Pancreas (tissue), 10 donors: ENCODE measurements at regions not wholly inside any gene's neighbourhood (a gene's known extent, or its start where the extent isn't known, plus 50 kb on each side); places are given as distances from the start of the nearest gene placed in this dataset.

Experiments
- ATAC-seq, 4 donors: fragments of 200-7000 bp; cut with Tn5 transposase; one replicate each; pipeline versions ENCODE4 v1.8.0 to v1.9.1; 2020; ENCODE audit warnings: mild to moderate bottlenecking in 4 of 4, moderate library complexity in 4 of 4
- DNase-seq, 6 donors: peaks; one replicate each; pipeline ENCODE4 v3.0.0-alpha.2; 2020
- FAIRE-seq: peaks from 2 replicates; lab custom pipeline; 2012; peaks lifted over from hg19 to GRCh38; lab: Jason Lieb, UNC
- H3K27ac ChIP-seq, 4 donors: fragments of 200-600 bp; sonication (generic); 1 replicate in 3 of 4; 2 replicates in 1 of 4; pipeline versions ENCODE4 v1.5.0 to v1.8.0; 2020
- H3K27me3 ChIP-seq, 4 donors: fragments of 200-600 bp; one replicate each; pipeline ENCODE4 v1.8.0; 2021
- H3K36me3 ChIP-seq, 3 donors: fragments of 200-600 bp; sonication (generic) in 1 of 3; one replicate each; pipeline versions ENCODE4 v1.5.0 to v1.8.0; 2020 to 2021
- H3K4me1 ChIP-seq, 3 donors: fragments of 200-600 bp; one replicate each; pipeline ENCODE4 v1.8.0; 2021
- H3K4me3 ChIP-seq, 4 donors: fragments of 200-600 bp; sonication (generic) in 2 of 4; one replicate each; pipeline versions ENCODE4 v1.5.0 to v1.8.0; 2020 to 2021
- H3K9me3 ChIP-seq, 4 donors: fragments of 200-600 bp; one replicate each; pipeline ENCODE4 v1.8.0; 2021
- CTCF ChIP-seq, 4 donors: fragments of 200-600 bp; sonication (generic) in 3 of 4; IDR thresholded peaks; one replicate each; pipeline versions ENCODE4 v1.5.0 to v1.8.0; 2021; ENCODE audit warnings: antibody characterized with exemption in 4 of 4
- WGBS, 2 donors: extraction: QIAGEN DNeasy Blood & Tissue Kit; methylation state at CpG; one replicate each; pipeline ENCODE4 v1.1.7; 2013; 5-methylcytosine and 5-hydroxymethylcytosine counted together
- intact Hi-C, 3 donors: fragments of 100-400 bp; cut with DNase I; formaldehyde crosslinking; loops; one replicate each; pipeline versions ENCODE4 v1.11.1 to v1.14.2; 2022
- donor health status: healthy with polysubstance abuse.
- donor health status: DM: no; HTN: no; CAD: no; lungs with moderate emphysema.
- donor health status: DM: no; HTN: no; CAD: no.
- donor health status: control.
- donor health status: control.
- donor health status: Bipolar disorder and iron deficiency.
- donor health status: DM: yes; HTN: yes; CAD: no.
- donor health status: DM: no; HTN: no; CAD: no.
- donor health status: DM: no; HTN: no; CAD: no.
- donor health status: DM: yes; HTN: yes; CAD: no.

DNA sequence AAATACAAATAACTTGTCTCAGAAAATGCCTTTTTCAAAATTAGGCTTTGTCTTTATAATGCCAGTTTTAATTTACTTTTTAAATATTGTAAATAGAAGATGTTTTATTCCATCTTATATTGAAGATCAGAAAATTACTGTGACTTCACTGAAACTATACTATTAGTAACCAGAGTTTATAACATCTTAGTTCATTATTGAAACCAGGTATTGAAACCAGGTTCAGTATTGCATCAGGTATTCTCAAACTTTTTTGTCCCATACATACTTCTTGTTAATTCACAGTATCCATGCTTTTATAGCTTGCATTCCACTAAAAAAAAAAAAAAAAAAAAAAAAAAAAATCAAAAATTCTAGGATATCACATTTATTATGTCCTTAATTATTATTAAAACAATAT is 227.5 kb downstream of the GXYLT1 start:
- Histone ChIP-seq H3K27me3 (no peaks in the 10 kb centered on the region), H3K4me3 (no peak overlapping the region), H3K4me1 (no peaks in the 10 kb centered on the region), H3K9me3 (no peaks in the 10 kb centered on the region), H3K27ac (no peak overlapping the region), H3K36me3 (no peaks in the 10 kb centered on the region)
- FAIRE-seq (no peak), DNase-seq (no peak), ATAC-seq (no peak)
- TF ChIP-seq CTCF (IDR thresholded peaks at IDR 0.05): no peak
- intact Hi-C loops: no loop called here

DNA sequence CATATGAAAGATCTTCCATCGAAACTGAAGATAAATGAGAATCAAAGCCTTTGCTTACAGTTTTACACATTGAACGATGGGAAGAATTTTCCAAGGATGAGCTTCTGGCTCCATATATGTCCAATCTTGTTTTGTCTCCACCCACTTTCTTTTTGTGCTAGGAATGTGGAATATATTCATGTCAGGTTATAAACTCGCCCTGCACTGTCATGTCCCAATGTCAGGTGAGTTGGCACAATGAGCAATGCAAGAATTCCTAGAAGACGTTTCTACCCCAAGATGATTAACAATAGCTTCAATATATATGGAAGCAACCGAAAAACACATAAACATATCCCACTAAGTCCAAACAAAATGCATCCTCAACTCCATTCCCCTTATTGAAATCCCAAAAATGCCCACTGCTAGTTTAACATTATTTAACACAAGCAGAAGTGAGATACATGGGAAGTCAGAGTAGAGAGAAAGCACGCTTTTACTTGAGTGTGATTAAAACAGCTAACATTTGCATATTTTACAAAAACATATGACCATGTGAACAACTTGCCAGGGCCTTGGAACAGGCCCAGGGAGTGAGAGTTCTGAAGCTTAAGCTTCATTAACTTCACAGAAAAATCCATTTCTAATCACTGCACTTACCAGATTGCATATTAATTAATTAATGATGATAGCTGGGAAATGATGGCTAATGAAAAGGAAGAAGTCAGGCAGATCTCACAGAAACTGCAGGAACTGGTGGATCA is 233.9 kb downstream of the GXYLT1 start:
- no peaks in the 10 kb centered on the region for H3K27me3 ChIP-seq
- 54 to 57% methylated on average over 6 of the region's 6 CpGs for WGBS, 2 donors
- ATAC-seq (no peak), FAIRE-seq (no peak), DNase-seq (no peak)
- no peak overlapping the region for H3K4me3 ChIP-seq
- no peak for TF ChIP-seq CTCF (IDR thresholded peaks at IDR 0.05)
- no peaks in the 10 kb centered on the region for H3K9me3 ChIP-seq
- H3K36me3 ChIP-seq: no peaks in the 10 kb centered on the region
- intact Hi-C loops: no loop called here
- no peak overlapping the region for H3K27ac ChIP-seq
- no peaks in the 10 kb centered on the region for H3K4me1 ChIP-seq

DNA sequence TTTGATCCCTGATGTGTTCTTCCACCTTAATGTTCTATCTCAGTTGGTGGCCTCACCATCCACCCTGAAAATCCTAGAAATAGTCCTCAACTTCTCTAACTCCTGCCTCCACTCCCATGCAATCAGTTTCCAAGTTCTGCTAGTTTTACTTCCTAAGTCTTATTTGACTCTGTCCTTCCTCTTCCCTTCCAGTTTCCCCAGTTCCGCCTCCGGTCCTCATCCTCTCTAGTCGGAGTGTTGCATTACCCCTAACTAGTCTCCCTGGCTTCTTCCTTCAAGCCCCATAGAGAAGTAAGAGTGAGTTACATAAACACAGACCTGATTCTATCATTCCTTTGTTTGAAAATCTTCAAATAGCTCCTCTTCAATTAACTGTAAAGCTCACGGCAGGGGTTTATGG is 236.5 kb downstream of the GXYLT1 start:
- ATAC-seq (no peak), FAIRE-seq (no peak), DNase-seq (no peak)
- no peaks in the 10 kb centered on the region for H3K36me3 ChIP-seq
- WGBS, 2 donors: 69 to 83% methylated on average over 4 of the region's 4 CpGs
- no peak for TF ChIP-seq CTCF (IDR thresholded peaks at IDR 0.05)
- H3K27ac ChIP-seq: no peak overlapping the region
- H3K9me3 ChIP-seq: no peaks in the 10 kb centered on the region
- intact Hi-C loops: no loop called here
- no peaks in the 10 kb centered on the region for H3K4me1 ChIP-seq
- H3K4me3 ChIP-seq: no peak overlapping the region
- H3K27me3 ChIP-seq: no peaks in the 10 kb centered on the region

DNA sequence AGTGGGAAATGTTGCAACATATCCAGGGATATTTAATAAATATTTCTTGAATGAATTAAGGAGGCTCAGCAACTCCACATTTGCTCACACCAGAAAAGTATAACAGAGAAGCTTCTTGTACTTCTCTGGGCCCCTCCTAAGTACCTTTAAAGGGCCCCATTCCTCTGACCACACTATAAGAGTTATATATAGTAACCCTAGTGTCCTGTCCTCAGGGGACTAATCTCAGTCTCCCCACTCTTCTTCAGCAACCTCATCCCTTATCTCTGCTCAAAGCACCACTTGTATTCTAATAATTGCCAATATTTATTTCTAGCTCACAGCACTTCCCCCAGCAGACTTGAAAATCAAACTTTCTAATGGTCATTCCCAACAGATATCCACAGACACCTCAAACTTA is 237.1 kb downstream of the GXYLT1 start:
- no peaks in the 10 kb centered on the region for H3K36me3 ChIP-seq
- intact Hi-C loops: no loop called here

More for the DNA sequence above, 237.1 kb downstream of the GXYLT1 start:
- no peak for TF ChIP-seq CTCF (IDR thresholded peaks at IDR 0.05)
- H3K4me1 ChIP-seq: no peaks in the 10 kb centered on the region
- no peak overlapping the region for H3K4me3 ChIP-seq
- H3K9me3 ChIP-seq: no peaks in the 10 kb centered on the region
- H3K27ac ChIP-seq: no peak overlapping the region
- no peak for DNase-seq
- no peak for ATAC-seq
- no peak for FAIRE-seq
- H3K27me3 ChIP-seq: no peaks in the 10 kb centered on the region
